ENCODE measurements at regions not wholly inside any gene's neighbourhood (a gene's known extent, or its start where the extent isn't known, plus 50 kb on each side); places are given as distances from the start of the nearest gene placed in this dataset.
A peak's percentile ranks its signal among the peaks of the same experiment; 100 is the strongest.

- TF ChIP-seq JUND (IDR thresholded peaks at IDR 0.05; ENCODE audit: borderline replicate concordance, low read depth, low read length) (peak; percentile 87), JUND (tag; IDR thresholded peaks at IDR 0.05; ENCODE audit: borderline replicate concordance, low read depth, low read length) (peak; percentile 91; the same call in 2 of the 3 replicates), MLX (CRISPR knock-in tag; conservative IDR thresholded peaks at IDR 0.05) (no peak), SNRNP70 (optimal IDR thresholded peaks at IDR 0.05; ENCODE audit: low read depth, low read length) (no peak), ELF2 (CRISPR knock-in tag; IDR thresholded peaks at IDR 0.05) (peak; percentile 89), ZNF23 (CRISPR knock-in tag; IDR thresholded peaks at IDR 0.05) (peak; percentile 91), E2F6 (IDR thresholded peaks at IDR 0.05; ENCODE audit: borderline replicate concordance in 1 of 2, extremely low read depth in 1 of 2, insufficient read depth in 1 of 2, insufficient read length in 1 of 2, low read depth in 1 of 2, low read length in 1 of 2, poor library complexity in 1 of 2, severe bottlenecking in 1 of 2) (peak; percentile 90 to 94), MYNN (IDR thresholded peaks at IDR 0.05) (peak; percentile 84), MYNN (CRISPR knock-in tag; IDR thresholded peaks at IDR 0.05) (no peak), ZBTB9 (CRISPR knock-in tag; IDR thresholded peaks at IDR 0.05) (peak; percentile 100), SRSF9 (IDR thresholded peaks at IDR 0.05; ENCODE audit: borderline replicate concordance, low read depth, low read length) (no peak), FOXJ2 (tag; IDR thresholded peaks at IDR 0.05) (peak; percentile 81; the same call in 1 of the 2 replicates), POU5F1 (IDR thresholded peaks at IDR 0.05; ENCODE audit: borderline replicate concordance, low read depth, low read length, partially characterized antibody) (no peak), ZNF212 (CRISPR knock-in tag; IDR thresholded peaks at IDR 0.05) (peak; percentile 97), RBM17 (IDR thresholded peaks at IDR 0.05; ENCODE audit: borderline replicate concordance, low read depth, low read length) (no peak), ZNF830 (CRISPR knock-in tag; IDR thresholded peaks at IDR 0.05) (peak; percentile 92; the same call in 1 of the 2 replicates)
- TF ChIP-seq, protein P1, sequence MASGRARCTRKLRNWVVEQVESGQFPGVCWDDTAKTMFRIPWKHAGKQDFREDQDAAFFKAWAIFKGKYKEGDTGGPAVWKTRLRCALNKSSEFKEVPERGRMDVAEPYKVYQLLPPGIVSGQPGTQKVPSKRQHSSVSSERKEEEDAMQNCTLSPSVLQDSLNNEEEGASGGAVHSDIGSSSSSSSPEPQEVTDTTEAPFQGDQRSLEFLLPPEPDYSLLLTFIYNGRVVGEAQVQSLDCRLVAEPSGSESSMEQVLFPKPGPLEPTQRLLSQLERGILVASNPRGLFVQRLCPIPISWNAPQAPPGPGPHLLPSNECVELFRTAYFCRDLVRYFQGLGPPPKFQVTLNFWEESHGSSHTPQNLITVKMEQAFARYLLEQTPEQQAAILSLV (tag; IDR thresholded peaks at IDR 0.05) = peak; percentile 99
- TF ChIP-seq, protein P2, sequence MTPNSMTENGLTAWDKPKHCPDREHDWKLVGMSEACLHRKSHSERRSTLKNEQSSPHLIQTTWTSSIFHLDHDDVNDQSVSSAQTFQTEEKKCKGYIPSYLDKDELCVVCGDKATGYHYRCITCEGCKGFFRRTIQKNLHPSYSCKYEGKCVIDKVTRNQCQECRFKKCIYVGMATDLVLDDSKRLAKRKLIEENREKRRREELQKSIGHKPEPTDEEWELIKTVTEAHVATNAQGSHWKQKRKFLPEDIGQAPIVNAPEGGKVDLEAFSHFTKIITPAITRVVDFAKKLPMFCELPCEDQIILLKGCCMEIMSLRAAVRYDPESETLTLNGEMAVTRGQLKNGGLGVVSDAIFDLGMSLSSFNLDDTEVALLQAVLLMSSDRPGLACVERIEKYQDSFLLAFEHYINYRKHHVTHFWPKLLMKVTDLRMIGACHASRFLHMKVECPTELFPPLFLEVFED (CRISPR knock-in tag; conservative IDR thresholded peaks at IDR 0.05) = peak; percentile 98
Measured at GRCh38 chr11:97963528-97964331, 1057.0 kb upstream of the CNTN5 start (continued).

Data from K562 (cell line).